ENCODE measurements at regions not wholly inside any gene's neighbourhood (a gene's known extent, or its start where the extent isn't known, plus 50 kb on each side); places are given as distances from the start of the nearest gene placed in this dataset.

DNA sequence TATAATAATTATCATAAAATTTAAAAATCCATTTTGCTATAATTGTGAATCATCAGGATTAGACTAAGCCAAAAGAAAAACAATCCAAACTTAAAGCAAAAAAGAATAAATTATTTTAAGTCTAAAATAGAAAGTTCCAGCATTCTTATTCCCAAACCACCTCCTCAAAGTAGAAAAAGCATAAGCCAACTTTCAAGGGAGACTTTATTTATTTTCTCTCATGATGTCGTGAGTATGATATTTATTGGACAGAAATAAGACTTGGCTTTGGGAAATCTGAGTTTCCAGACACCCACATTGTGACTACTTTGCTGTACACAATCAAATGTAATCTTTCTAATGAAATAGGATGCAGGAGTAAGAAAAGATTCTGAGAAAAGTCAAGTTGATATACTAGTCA lies 372.1 kb downstream of the MTRR start:
- DNase-seq (ENCODE audit: low read depth) = no peak

- DNase-seq (ENCODE audit: low read depth) = no peak
Observed at GRCh38 chr5:8241558-8241957, 372.6 kb downstream of the MTRR start.

- no peak for DNase-seq (ENCODE audit: low read depth)
Observed at GRCh38 chr5:8247049-8247899, 378.3 kb downstream of the MTRR start.

DNA sequence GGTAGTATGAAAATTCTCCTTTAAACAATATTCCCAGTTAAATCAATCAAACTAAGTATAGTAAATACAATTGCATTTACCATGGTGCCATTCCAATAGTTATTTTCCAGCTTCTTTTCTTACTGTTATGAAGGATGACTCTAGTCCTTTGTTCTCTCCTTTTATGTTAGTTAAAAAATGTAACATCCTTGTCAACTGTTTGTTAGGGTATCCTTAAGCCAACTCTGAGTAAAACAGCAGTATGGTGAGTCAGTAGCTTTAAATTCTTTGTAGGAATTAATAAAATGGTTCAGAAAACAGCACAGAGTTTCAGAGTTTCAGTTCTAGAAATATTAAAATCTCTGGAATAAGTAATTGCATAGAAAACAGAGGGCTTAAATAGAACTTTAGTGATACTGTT lies 384.4 kb downstream of the MTRR start:
- no peak for DNase-seq (ENCODE audit: low read depth)

DNA sequence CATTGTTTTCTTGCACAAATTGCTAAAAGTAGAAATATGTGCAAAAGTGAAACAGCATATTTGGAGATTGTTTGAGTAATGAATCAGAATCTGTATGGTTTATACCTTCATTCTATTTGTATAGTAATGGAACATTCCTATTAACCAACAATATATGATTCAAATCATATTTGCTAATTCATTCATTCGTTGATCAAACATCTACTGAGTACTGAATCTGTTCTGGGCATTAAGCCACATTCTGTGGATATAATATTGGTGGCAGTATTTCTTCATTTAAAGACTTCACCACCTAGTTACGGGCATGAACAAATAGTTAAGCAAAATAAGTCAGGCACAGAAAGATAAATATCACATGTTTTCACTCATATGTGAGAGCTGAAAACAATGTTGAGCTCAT lies 385.7 kb downstream of the MTRR start:
- DNase-seq (ENCODE audit: low read depth) = no peak

- no peak for DNase-seq (ENCODE audit: low read depth)
Observed at GRCh38 chr5:8258801-8259200, 389.9 kb downstream of the MTRR start.

GRCh38 chr5:8270246-8270645 lies 401.3 kb downstream of the MTRR start:
- DNase-seq (ENCODE audit: low read depth) = no peak

DNA sequence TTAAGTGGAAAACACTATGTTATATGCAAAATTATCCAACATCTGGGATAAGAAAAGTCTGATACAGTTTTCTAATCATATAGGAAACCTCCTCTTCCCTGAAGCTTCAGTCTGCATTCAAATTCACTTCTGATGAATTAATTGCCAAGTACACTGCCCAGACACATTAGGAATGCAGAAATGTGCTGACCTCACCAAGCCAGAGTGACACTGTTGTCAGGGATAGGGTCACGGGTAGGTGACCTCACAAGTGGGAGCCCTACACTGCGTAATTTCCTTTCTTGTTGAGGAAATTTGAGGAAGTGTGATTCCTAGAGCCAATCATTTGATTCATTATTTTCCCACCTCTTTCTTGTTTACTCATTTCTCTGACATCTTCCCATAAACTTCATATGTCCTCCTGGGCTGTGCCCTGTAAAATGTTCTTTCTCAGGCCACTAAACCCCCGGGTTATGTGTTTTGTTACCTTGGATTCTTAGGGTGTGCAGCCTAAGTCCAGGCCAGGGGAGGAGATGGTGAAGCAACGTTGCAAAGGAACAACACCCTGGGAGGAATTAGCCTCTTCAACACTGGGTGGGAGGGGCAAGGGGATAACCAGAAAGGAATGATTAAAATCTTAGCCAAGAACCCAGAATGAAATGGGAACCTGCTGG lies 411.9 kb downstream of the MTRR start:
- DNase-seq (ENCODE audit: low read depth) = no peak

- no peak for DNase-seq (ENCODE audit: low read depth)
Observed at GRCh38 chr5:8288334-8288733, 419.4 kb downstream of the MTRR start.

DNA sequence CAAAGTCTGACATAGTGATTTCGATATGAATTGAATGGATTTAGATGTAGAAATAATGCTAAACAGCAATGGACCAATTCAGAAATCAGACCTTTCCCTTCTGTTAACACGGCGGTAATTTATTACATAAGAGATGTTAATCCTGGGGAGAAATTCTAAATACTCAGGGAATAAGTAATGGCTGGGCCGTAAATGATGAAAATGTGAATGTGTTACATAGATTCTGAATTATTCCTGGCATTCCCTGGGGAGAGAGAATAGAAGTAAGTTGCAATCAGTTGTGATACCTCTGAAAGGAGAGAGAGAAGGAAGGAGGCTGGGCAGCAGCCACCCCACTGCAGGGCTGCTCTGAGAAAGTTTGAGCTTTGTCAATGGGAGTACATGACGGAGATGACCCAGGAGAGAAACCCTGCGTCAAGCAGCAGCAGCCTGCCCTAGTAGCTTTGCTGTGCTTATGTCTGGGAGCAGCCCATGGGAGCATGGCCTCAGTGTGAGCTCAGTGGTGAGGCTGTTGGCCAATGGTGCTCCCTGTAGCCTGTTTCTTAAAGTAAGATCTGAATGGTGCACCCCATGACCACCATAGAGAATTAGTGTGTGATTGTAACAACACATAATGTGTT lies 420.1 kb downstream of the MTRR start:
- no peak for DNase-seq (ENCODE audit: low read depth)

GRCh38 chr5:8289779-8290178 lies 420.8 kb downstream of the MTRR start:
- no peak for DNase-seq (ENCODE audit: low read depth)

DNA sequence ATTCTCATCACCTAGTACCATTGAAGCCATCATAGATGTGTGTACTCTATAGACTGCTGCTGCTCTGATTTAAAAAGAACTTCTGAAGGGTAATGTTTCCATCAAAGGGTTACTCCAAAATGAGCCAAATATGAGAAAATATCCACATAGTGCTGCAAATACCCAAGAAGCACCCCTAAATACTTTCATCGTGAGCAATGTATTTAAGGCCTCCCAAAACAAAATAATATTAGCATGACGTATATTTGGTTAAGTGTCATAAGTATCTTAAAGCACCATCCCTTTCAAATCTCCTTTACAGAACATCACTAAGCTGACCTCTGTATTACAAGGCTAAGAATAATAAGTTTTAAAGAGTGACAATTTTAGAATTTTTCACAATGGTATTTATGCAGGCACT lies 421.8 kb downstream of the MTRR start:
- DNase-seq (ENCODE audit: low read depth) = no peak

- no peak for DNase-seq (ENCODE audit: low read depth)
Observed at GRCh38 chr5:8291641-8292040, 422.7 kb downstream of the MTRR start.

- no peak for DNase-seq (ENCODE audit: low read depth)
Observed at GRCh38 chr5:8295141-8295540, 426.2 kb downstream of the MTRR start.

GRCh38 chr5:8299716-8300115 lies 430.8 kb downstream of the MTRR start:
- DNase-seq (ENCODE audit: low read depth) = no peak

DNA sequence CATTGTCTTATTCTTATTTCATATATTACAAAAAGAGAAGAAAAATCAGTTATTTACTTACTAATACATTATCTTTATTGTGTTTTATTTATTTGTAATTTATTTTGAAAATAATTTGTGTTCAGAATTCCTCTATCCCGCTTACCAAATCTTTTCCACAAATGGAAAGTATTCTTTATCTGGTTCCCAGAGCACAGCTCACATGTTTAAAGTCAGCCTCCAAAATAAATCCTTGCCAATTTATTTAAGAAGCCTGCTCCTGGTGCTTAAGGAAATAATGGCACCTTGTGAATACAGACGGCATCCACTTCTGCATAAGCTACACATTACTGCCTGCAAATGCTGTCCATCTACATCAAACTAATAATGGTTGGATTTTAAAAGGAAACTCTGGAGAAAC lies 435.4 kb downstream of the MTRR start:
- DNase-seq (ENCODE audit: low read depth) = no peak

DNA sequence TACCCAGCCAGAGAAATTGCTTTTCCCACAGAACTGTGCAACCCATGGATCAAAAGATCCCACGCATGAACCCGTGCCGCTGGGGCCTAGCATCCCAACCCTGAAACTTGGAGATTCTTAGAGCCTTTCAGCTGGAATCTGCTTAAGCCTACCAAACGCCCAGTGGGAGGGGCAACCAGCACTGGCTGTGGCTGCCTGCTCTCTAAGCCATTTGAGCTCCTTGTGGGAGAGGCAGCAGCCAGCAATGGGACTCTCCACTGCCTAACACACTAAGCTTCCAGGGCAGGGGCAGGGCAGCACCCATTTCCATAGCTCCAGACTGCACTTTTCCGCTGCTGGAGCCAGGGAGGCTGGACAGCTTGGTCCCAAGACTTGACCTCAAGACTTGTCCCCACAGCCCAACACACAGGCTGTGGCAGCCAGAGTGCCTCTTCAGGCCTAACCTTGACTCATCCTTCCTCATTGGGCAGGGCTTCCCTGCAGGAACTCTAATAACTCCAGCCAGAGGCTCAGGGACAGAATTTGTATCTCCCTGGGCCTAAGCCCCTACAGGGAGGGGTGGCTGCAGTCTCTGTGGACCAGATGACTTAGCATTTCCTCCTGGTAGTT lies 437.4 kb downstream of the MTRR start:
- DNase-seq (ENCODE audit: low read depth) = no peak

DNA sequence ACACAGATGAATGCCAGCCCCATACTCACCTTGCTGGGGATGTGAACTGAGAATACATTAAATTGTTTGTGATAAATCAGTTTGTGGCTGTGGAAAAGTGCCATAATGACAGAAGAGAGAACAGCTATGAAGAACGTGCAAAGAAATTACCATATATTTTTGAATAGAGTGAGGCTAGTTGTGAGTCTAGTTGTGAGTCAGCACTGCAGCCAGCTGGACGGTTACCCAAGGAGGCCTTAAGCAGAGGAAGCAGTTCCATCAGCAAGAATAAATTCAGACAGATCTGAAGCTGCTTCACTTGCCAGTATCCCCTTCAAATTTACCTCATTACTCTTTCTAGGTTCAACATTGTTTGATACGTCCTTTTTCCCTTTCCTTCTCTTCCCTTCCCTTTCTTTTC lies 446.0 kb downstream of the MTRR start:
- no peak for DNase-seq (ENCODE audit: low read depth)

DNA sequence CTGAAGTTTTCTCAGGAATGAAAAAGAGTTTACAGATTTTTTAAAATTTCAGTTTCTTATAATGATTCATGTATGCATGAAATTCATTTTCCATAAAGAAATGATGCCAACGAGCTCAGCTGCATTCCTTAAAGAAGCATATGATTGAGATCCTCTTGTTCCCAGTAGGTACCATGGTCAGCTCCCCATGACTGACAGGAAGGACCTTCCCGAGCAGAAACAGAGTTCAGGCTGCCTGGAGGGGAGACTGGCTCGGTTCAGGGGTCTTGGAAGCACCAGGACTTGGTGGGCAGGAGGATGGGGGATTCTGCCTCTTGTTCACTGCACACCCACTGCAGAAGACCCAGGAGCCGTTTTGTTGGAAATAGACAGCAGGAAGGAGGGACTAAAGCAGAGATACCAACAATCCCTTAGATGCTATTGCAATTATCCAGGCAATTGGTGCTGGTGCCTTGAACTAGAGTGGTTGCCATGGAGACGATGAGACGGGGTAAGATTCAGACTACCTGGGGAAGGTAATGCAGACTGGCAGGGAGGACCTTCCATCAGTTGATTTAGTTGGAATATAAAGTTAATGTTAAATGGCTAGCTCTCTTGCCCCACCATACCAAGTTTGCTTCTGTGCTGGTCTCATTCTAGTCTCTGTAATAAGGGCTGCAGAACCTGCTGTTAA lies 447.8 kb downstream of the MTRR start:
- no peak for DNase-seq (ENCODE audit: low read depth)

- no peak for DNase-seq (ENCODE audit: low read depth)
Observed at GRCh38 chr5:8317335-8317734, 448.4 kb downstream of the MTRR start.

DNA sequence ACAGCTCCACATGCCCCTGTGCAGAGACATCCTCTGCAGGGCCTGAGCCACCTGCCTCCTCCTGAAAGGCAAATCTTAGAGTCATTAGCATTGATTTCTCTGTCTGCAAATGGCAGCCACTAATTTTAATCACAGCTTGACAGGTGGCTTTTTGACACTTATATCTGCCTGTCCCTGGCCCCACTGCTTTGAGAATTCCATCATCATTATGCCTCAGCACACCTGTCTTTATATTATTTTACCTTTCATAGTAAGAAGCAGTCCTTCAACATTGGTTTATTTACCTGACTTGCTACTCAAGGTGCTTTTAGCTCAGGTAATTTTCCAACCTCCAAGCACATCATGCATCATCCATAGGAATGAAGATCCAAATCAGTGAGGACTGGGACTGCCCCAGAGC lies 451.3 kb downstream of the MTRR start:
- DNase-seq (ENCODE audit: low read depth) = no peak

GRCh38 chr5:8321272-8321671 lies 452.3 kb downstream of the MTRR start:
- no peak for DNase-seq (ENCODE audit: low read depth)

Measured in activated T-helper 9 cell treated with anti-CD3 and anti-CD28 coated beads, Interleukin-2, amount 50 U/mL, for 16 hours (primary cell).